HG03060 (cell line): ENCODE measurements at regions not wholly inside any gene's neighbourhood (a gene's known extent, or its start where the extent isn't known, plus 50 kb on each side); places are given as distances from the start of the nearest gene placed in this dataset.
"Not testable (repeated sequence)": the region's sequence is repeated elsewhere in the genome, so short reads cannot be mapped to it uniquely, and the experiment has no call there.

ENCODE experiments used
- ATAC-seq: cut with Tn5 transposase; IDR thresholded peaks from one replicate; pipeline ENCODE4 v1.9.1; 2021; ENCODE audit warnings: low read depth, moderate number of reproducible peaks; ENCODE audit not compliant: unreplicated experiment

- ATAC-seq, result no peak
Measured at GRCh38 chr4:63123441-63123840, 1285.8 kb downstream of the TECRL start.

GRCh38 chr4:63122955-63123354, 1286.3 kb downstream of the TECRL start:
- no peak for ATAC-seq

GRCh38 chr4:63106600-63106999, 1302.7 kb downstream of the TECRL start:
- no peak for ATAC-seq

- no peak for ATAC-seq
Measured at GRCh38 chr4:63105839-63106238, 1303.4 kb downstream of the TECRL start.

GRCh38 chr4:63090641-63091040, 1318.6 kb downstream of the TECRL start:
- no peak for ATAC-seq

- no peak for ATAC-seq
Measured at GRCh38 chr4:63085091-63085490, 1324.2 kb downstream of the TECRL start.

GRCh38 chr4:63080934-63081333, 1328.3 kb downstream of the TECRL start:
- no peak for ATAC-seq

GRCh38 chr4:63063760-63064159, 1345.5 kb downstream of the TECRL start:
- no peak for ATAC-seq

- ATAC-seq, result not testable (repeated sequence)
Measured at GRCh38 chr4:63062891-63063290, 1346.4 kb downstream of the TECRL start.

GRCh38 chr4:63049726-63050125, 1359.5 kb downstream of the TECRL start:
- no peak for ATAC-seq

- no peak for ATAC-seq
Measured at GRCh38 chr4:63049278-63049677, 1360.0 kb downstream of the TECRL start.

- no peak for ATAC-seq
Measured at GRCh38 chr4:63036159-63036866, 1372.9 kb downstream of the TECRL start.

- no peak for ATAC-seq
Measured at GRCh38 chr4:63029380-63029779, 1379.9 kb downstream of the TECRL start.

- no peak for ATAC-seq
Measured at GRCh38 chr4:63020661-63021060, 1388.6 kb downstream of the TECRL start.

- ATAC-seq, result no peak
Measured at GRCh38 chr4:63017300-63017699, 1392.0 kb downstream of the TECRL start.

- no peak for ATAC-seq
Measured at GRCh38 chr4:62970846-62971245, 1438.4 kb downstream of the TECRL start.

- no peak for ATAC-seq
Measured at GRCh38 chr4:62960415-62960814, 1448.8 kb downstream of the TECRL start.

- ATAC-seq, result no peak
Measured at GRCh38 chr4:62953752-62954151, 1455.5 kb downstream of the TECRL start.

- ATAC-seq, result no peak
Measured at GRCh38 chr4:62952366-62952765, 1456.9 kb downstream of the TECRL start.

GRCh38 chr4:62948108-62948507, 1461.1 kb downstream of the TECRL start:
- ATAC-seq, result no peak

- no peak for ATAC-seq
Measured at GRCh38 chr4:62940229-62940628, 1469.0 kb downstream of the TECRL start.

GRCh38 chr4:62930884-62931283, 1478.4 kb downstream of the TECRL start:
- ATAC-seq, result no peak

GRCh38 chr4:62928483-62928882, 1480.8 kb downstream of the TECRL start:
- ATAC-seq, result no peak
